Neural cell (in vitro differentiated cells): ENCODE measurements at regions not wholly inside any gene's neighbourhood (a gene's known extent, or its start where the extent isn't known, plus 50 kb on each side); places are given as distances from the start of the nearest gene placed in this dataset.

Experiments used
- H2AFZ ChIP-seq: fragments of 200-600, 300-800 bp; sonication (generic), shearing (Covaris generic); 2 replicates; pipeline ENCODE4 v1.6.0; 2014; ENCODE audit warnings: low read depth, mild to moderate bottlenecking, antibody characterized with exemption, low read length, moderate library complexity
- H3F3A ChIP-seq: fragments of 200-600 bp; shearing (Covaris generic); 2 replicates; pipeline ENCODE4 v1.6.1; 2016; ENCODE audit warnings: mild to moderate bottlenecking, moderate library complexity, mixed read lengths, antibody characterized with exemption, low read length; ENCODE audit not compliant: insufficient read depth, poor library complexity, severe bottlenecking
- H3K27ac ChIP-seq: fragments of 200-600, 300-800 bp; sonication (generic), shearing (Covaris generic); 2 replicates; pipeline ENCODE4 v1.5.1; 2014; ENCODE audit warnings: mild to moderate bottlenecking, low read length, moderate library complexity
- H3K27me3 ChIP-seq: fragments of 300-800, 200-600 bp; sonication (generic), shearing (Covaris generic); 2 replicates; pipeline ENCODE4 v1.6.0; 2014; ENCODE audit warnings: mild to moderate bottlenecking, low read depth, low read length, moderate library complexity; ENCODE audit not compliant: insufficient read depth
- H3K36me3 ChIP-seq: fragments of 300-800, 200-600 bp; sonication (generic), shearing (Covaris generic); 2 replicates; pipeline ENCODE4 v1.5.1; 2014; ENCODE audit warnings: mild to moderate bottlenecking, antibody characterized with exemption, low read length, moderate library complexity; ENCODE audit not compliant: insufficient read depth
- H3K4me2 ChIP-seq: fragments of 300-800, 200-600 bp; sonication (generic), shearing (Covaris generic); 2 replicates; pipeline ENCODE4 v1.6.0; 2014; ENCODE audit warnings: mild to moderate bottlenecking, low read length
- H3K4me3 ChIP-seq: fragments of 300-800, 200-600 bp; sonication (generic), shearing (Covaris generic); 2 replicates; pipeline ENCODE4 v1.5.1; 2014; ENCODE audit warnings: mild to moderate bottlenecking, low read length, moderate library complexity
- H3K79me2 ChIP-seq: fragments of 200-600 bp; shearing (Covaris generic); replicated peaks from 2 replicates; pipeline ENCODE4 v1.6.0; 2014; ENCODE audit warnings: mild to moderate bottlenecking, low read length, moderate library complexity; ENCODE audit not compliant: insufficient read depth
- H3K9ac ChIP-seq: fragments of 300-800, 200-600 bp; sonication (generic), shearing (Covaris generic); 2 replicates; pipeline ENCODE4 v1.6.1; 2016; ENCODE audit warnings: mild to moderate bottlenecking, low read length, mixed read lengths
- H3K9me2 ChIP-seq: fragments of 200-600 bp; shearing (Covaris generic); 2 replicates; pipeline ENCODE4 v1.6.1; 2016; ENCODE audit warnings: mild to moderate bottlenecking, low read length, mixed read lengths; ENCODE audit not compliant: insufficient read depth
- H3K9me3 ChIP-seq: fragments of 200-600, 300-800 bp; sonication (generic), shearing (Covaris generic); 2 replicates; pipeline ENCODE4 v1.6.1; 2016; ENCODE audit warnings: mild to moderate bottlenecking, mixed run types, low read length, moderate library complexity, mixed read lengths
- H4K20me1 ChIP-seq: fragments of 200-600 bp; shearing (Covaris generic); 2 replicates; pipeline ENCODE4 v1.6.1; 2016; ENCODE audit warnings: mild to moderate bottlenecking, mixed run types; ENCODE audit not compliant: insufficient read depth
- CTCF ChIP-seq: fragments of 450-650 bp; IDR thresholded peaks from 2 replicates; pipeline ENCODE4 v1.5.1; 2014; ENCODE audit warnings: antibody characterized with exemption, mild to moderate bottlenecking, moderate library complexity; ENCODE audit not compliant: poor library complexity, severe bottlenecking
- EP300 ChIP-seq: fragments of 450-650 bp; conservative IDR thresholded peaks from 2 replicates; pipeline ENCODE4 v1.6.1; 2014; ENCODE audit warnings: antibody characterized with exemption, mild to moderate bottlenecking, moderate library complexity; ENCODE audit not compliant: poor library complexity, severe bottlenecking
- EZH2 ChIP-seq: fragments of 200-600, 300-800 bp; shearing (Covaris generic), sonication (generic); IDR thresholded peaks from 2 replicates; pipeline ENCODE4 v1.6.1; 2014; ENCODE audit warnings: antibody characterized with exemption, low read length, borderline replicate concordance, mild to moderate bottlenecking; ENCODE audit not compliant: insufficient read depth, poor library complexity, severe bottlenecking
- MXI1 ChIP-seq: fragments of 450-650 bp; conservative IDR thresholded peaks from 2 replicates; pipeline ENCODE4 v1.6.1; 2014; ENCODE audit warnings: antibody characterized with exemption, mild to moderate bottlenecking; ENCODE audit not compliant: poor library complexity, severe bottlenecking
- POLR2AphosphoS5 ChIP-seq: IDR thresholded peaks from 2 replicates; pipeline ENCODE4 v1.6.1; 2012
- RAD21 ChIP-seq: fragments of 450-650 bp; conservative IDR thresholded peaks from 2 replicates; pipeline ENCODE4 v1.6.1; 2014; ENCODE audit warnings: antibody characterized with exemption, mild to moderate bottlenecking, moderate library complexity
- REST ChIP-seq: IDR thresholded peaks from 2 replicates; pipeline ENCODE4 v1.6.1; 2012; ENCODE audit warnings: borderline replicate concordance
- SMC3 ChIP-seq: fragments of 450-650 bp; conservative IDR thresholded peaks from 2 replicates; pipeline ENCODE4 v1.6.1; 2014; ENCODE audit warnings: antibody characterized with exemption, mild to moderate bottlenecking, moderate library complexity; ENCODE audit not compliant: poor library complexity
- TAF1 ChIP-seq: IDR thresholded peaks from 2 replicates; pipeline ENCODE4 v1.6.1; 2012; ENCODE audit warnings: low read depth

GRCh38 chr13:76385586-76385985 lies 500.6 kb downstream of the KCTD12 start:
- Histone ChIP-seq H3K9me3 (no peaks in the 10 kb centered on the region), H3K36me3 (no peaks in the 10 kb centered on the region), H3K27me3 (no peaks in the 10 kb centered on the region), H2AFZ (no peak overlapping the region), H3K9ac (no peak overlapping the region), H3F3A (no peaks in the 10 kb centered on the region), H3K9me2 (no peaks in the 10 kb centered on the region), H3K4me2 (no peak overlapping the region), H4K20me1 (no peaks in the 10 kb centered on the region), H3K4me3 (no peak overlapping the region), H3K79me2 (no peaks in the 10 kb centered on the region), H3K27ac (no peak overlapping the region)
- TF ChIP-seq TAF1 = no peak
- TF ChIP-seq SMC3 = no peak

GRCh38 chr13:76383676-76384461 lies 502.3 kb downstream of the KCTD12 start:
- Histone ChIP-seq H2AFZ (no peak overlapping the region), H3K79me2 (no peaks in the 10 kb centered on the region), H3K36me3 (no peaks in the 10 kb centered on the region), H3F3A (no peaks in the 10 kb centered on the region), H3K4me3 (no peak overlapping the region), H3K4me2 (no peak overlapping the region), H4K20me1 (no peaks in the 10 kb centered on the region), H3K9ac (no peak overlapping the region), H3K9me3 (no peaks in the 10 kb centered on the region), H3K27me3 (no peaks in the 10 kb centered on the region), H3K9me2 (no peaks in the 10 kb centered on the region), H3K27ac (no peak overlapping the region)
- TF ChIP-seq EZH2 (no peak), REST (no peak), SMC3 (no peak), TAF1 (no peak), CTCF (no peak), RAD21 (no peak), EP300 (no peak), POLR2AphosphoS5 (no peak), MXI1 (no peak)
